Common myeloid progenitor, CD34-positive (primary cell): ENCODE measurements at regions not wholly inside any gene's neighbourhood (a gene's known extent, or its start where the extent isn't known, plus 50 kb on each side); places are given as distances from the start of the nearest gene placed in this dataset.
"Not testable (repeated sequence)": the region's sequence is repeated elsewhere in the genome, so short reads cannot be mapped to it uniquely, and the experiment has no call there.

ENCODE experiments used
- CTCF ChIA-PET: fragments of 350-600 bp; sonication (Branson Sonifier 250); formaldehyde crosslinking; loops from one replicate; lab custom pipeline; 2021; ENCODE audit warnings: antibody characterized with exemption; lab: Charles Lee
- POLR2A ChIA-PET: fragments of 350-600 bp; sonication (Branson Sonifier 250); formaldehyde crosslinking; loops from one replicate; lab custom pipeline; 2021; ENCODE audit warnings: antibody characterized with exemption; lab: Charles Lee
- DNase-seq, 3 donors: peaks; one replicate each; pipeline versions ENCODE4 v3.0.0 to v3.0.0-alpha.2; 2013
- H3K27ac ChIP-seq, 2 experiments: 1 replicate in 1 of 2; 2 replicates in 1 of 2; pipeline ENCODE4 v1.7.0; 2013; ENCODE audit warnings: inconsistent platforms in 2 of 2, low read length in 2 of 2, mild to moderate bottlenecking in 2 of 2, low read depth in 1 of 2, moderate library complexity in 1 of 2; ENCODE audit not compliant: severe bottlenecking in 2 of 2, insufficient read depth in 1 of 2, poor library complexity in 1 of 2
- H3K27me3 ChIP-seq, 5 experiments: replicated peaks in 2 of 5; 1 replicate in 3 of 5; 2 replicates in 2 of 5; pipeline versions ENCODE4 v1.6.1 to v1.7.0; 2013; ENCODE audit warnings: low read length in 4 of 5, mild to moderate bottlenecking in 2 of 5, moderate library complexity in 2 of 5, inconsistent platforms in 1 of 5; ENCODE audit not compliant: insufficient read depth in 5 of 5, control insufficient read depth in 4 of 5
- H3K36me3 ChIP-seq, 4 experiments: 1 replicate in 2 of 4; 2 replicates in 2 of 4; pipeline versions ENCODE4 v1.6.1 to v1.7.0; 2013; ENCODE audit warnings: low read length in 3 of 4, control low read depth in 1 of 4, mild to moderate bottlenecking in 1 of 4; ENCODE audit not compliant: control insufficient read depth in 4 of 4, insufficient read depth in 4 of 4
- H3K4me1 ChIP-seq, 4 experiments: 1 replicate in 3 of 4; 2 replicates in 1 of 4; pipeline versions ENCODE4 v1.6.1 to v1.7.1; 2013; ENCODE audit warnings: low read length in 3 of 4, mild to moderate bottlenecking in 3 of 4, control low read depth in 1 of 4, inconsistent platforms in 1 of 4, moderate library complexity in 1 of 4; ENCODE audit not compliant: control insufficient read depth in 4 of 4, insufficient read depth in 4 of 4; ENCODE audit errors: control extremely low read depth in 1 of 4
- H3K4me3 ChIP-seq, 7 experiments: 1 replicate in 4 of 7; 2 replicates in 3 of 7; pipeline versions ENCODE4 v1.5.1 to v1.7.0; 2013; ENCODE audit warnings: mild to moderate bottlenecking in 7 of 7, low read length in 6 of 7, moderate library complexity in 6 of 7, inconsistent platforms in 2 of 7, low read depth in 2 of 7, control low read depth in 1 of 7; ENCODE audit not compliant: insufficient read depth in 4 of 7, control insufficient read depth in 1 of 7; ENCODE audit errors: extremely low read depth in 1 of 7
- H3K9me3 ChIP-seq, 5 experiments: 1 replicate in 4 of 5; 2 replicates in 1 of 5; pipeline versions ENCODE4 v1.6.1 to v1.7.1; 2013; ENCODE audit warnings: low read length in 4 of 5, mild to moderate bottlenecking in 2 of 5, inconsistent platforms in 1 of 5, low read depth in 1 of 5, moderate library complexity in 1 of 5; ENCODE audit not compliant: control insufficient read depth in 4 of 5, insufficient read depth in 2 of 5; ENCODE audit errors: control extremely low read depth in 1 of 5
- WGBS: methylation state at CpG from one replicate; pipeline ENCODE4 v1.1.5; 2013; ENCODE audit not compliant: insufficient coverage; 5-methylcytosine and 5-hydroxymethylcytosine counted together

DNA sequence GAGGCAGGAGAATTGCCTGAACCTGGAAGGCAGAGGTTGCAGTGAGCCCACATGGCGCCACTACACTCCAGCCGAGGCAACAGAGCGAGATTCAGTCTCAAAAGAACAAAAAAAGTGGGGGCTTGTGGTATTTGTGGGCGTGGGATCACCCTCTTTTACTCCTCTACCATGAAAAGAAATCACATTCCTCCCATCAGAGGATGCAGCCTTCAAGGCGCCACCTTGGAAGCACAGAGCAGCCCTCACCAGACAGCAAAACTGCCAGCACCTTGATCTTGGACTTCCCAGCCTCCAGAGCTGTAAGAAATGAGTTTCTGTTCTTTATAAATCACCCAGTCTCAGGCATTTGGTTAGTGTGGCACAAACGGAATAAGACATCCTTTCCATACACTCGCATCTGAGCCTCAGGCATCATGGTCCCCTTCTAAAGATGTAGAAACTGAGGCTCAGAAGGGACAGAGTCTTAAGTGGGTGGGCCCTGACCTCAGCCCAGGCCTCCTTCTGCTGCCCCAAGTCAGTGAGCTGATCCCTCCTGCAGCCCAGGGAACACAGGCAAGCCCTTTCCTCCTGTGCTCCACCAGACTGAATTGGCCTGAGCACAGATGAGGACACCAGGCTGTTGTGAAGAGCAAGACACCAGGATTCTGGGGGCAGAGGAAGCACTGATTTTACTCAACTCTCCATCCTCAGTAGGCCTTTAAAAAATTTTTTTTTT is 201.7 kb upstream of the LINGO1 start:
- Histone ChIP-seq H3K4me1 (peaks cover 0 to 14% (median 2%) of the 10 kb centered on the region in 4 experiments), H3K27me3 (peaks cover 0 to 4% (median 0%) of the 10 kb centered on the region in 5 experiments), H3K4me3 (no peak overlapping the region), H3K9me3 (peaks cover 0 to 3% (median 0%) of the 10 kb centered on the region in 5 experiments), H3K36me3 (no peaks in the 10 kb centered on the region), H3K27ac (no peak overlapping the region)
- no peak for DNase-seq
- ChIA-PET POLR2A (no interaction called here), CTCF (interaction anchor here (1.6 kb wide), 1 partner anchor 13 kb away, joined by 3 read pairs; no protein-coding TSS in a partner anchor)
- 97% methylated on average over 5 of the region's 7 CpGs for WGBS

DNA sequence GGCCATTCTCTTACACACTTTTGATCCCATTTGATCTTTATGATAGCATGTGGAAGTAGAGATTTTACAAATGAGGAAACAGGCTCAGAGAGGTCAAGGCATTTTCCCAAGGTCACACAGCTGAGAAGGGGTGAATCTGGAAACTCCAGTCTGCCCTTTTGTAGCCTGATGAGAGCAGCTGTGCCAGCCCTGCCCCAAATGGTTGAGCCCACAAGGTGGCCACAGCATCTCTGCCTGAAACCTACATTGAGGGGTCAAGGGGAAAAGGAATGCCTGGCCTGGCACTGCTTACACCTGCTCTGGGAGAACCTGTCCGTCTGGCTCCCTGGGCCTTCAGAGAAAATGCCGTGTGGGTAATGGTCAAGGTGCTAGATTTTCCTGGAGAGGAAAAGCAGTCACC is 200.2 kb upstream of the LINGO1 start:
- Histone ChIP-seq H3K36me3 (no peaks in the 10 kb centered on the region), H3K4me1 (peaks cover 0 to 10% (median 1%) of the 10 kb centered on the region in 4 experiments), H3K4me3 (no peak overlapping the region), H3K27ac (no peak overlapping the region), H3K9me3 (peaks cover 0 to 3% (median 0%) of the 10 kb centered on the region in 5 experiments), H3K27me3 (peaks cover 0 to 4% (median 0%) of the 10 kb centered on the region in 5 experiments)
- no peak for DNase-seq
- ChIA-PET POLR2A (no interaction called here), CTCF (interaction anchor here (2.5 kb wide), 1 partner anchor 11 kb away, joined by 21 read pairs; no protein-coding TSS in a partner anchor)
- whole genome bisulfite sequencing = 100% methylated on average over 1 of the region's 2 CpGs

DNA sequence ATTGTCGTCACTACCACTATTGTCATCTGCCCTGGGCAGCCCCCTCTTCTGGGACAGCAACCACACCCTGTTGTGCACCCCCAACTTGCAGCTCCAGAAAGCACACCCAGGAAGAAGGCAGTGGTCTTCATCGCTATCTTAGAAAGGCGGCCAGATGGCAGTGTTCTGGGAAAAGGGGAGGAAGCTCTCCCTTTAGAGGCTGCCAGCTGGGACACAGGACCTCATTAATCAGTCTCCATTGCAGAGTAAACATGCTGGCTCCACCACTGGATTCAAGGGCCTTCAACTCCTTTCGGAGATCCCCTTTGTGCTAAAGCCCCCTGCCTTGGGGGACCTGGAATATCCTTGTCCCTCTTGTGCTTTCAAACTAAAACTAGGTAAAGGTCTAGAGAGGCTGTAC is 199.3 kb upstream of the LINGO1 start:
- Histone ChIP-seq H3K27ac (no peak overlapping the region), H3K4me1 (peaks cover 0 to 10% (median 1%) of the 10 kb centered on the region in 4 experiments), H3K36me3 (no peaks in the 10 kb centered on the region), H3K4me3 (no peak overlapping the region), H3K27me3 (peaks cover 0 to 6% (median 0%) of the 10 kb centered on the region in 5 experiments), H3K9me3 (peaks cover 0 to 3% (median 0%) of the 10 kb centered on the region in 5 experiments)
- 88% methylated on average over 3 of the region's 4 CpGs for WGBS
- CTCF ChIA-PET = interaction anchor here (0.5 to 2.5 kb wide), 3 partner anchors 10 to 869 kb away, joined by 3 to 21 read pairs (median 3); no protein-coding TSS in a partner anchor
- POLR2A ChIA-PET = no interaction called here
- no peak for DNase-seq

DNA sequence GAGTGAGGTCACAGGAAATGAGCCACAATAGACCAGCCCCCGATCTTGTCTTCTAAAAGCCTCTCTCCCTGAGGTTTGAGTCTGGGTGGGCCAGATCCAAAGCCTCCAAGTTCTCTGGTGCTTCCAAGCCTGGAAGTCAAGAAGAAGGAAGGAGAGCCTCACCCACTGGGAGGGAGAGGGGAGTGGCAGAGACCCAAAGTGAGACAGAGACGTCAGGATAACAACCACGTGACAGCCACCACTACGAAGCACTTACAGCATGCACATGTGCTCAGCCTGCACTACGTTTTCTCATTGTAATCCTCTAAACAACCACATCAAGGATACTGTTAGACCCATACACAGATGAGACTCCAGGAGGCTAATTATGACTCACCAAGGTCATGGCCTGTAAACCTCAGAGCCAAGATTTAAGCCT is 197.3 kb upstream of the LINGO1 start:
- H3K9me3 ChIP-seq = peaks cover 0 to 3% (median 0%) of the 10 kb centered on the region in 5 experiments
- no peak overlapping the region for H3K27ac ChIP-seq
- ChIA-PET CTCF (no interaction called here), POLR2A (no interaction called here)
- DNase-seq = no peak
- peaks cover 0 to 10% (median 0%) of the 10 kb centered on the region in 5 experiments for H3K27me3 ChIP-seq
- H3K4me1 ChIP-seq = peaks cover 0 to 10% (median 1%) of the 10 kb centered on the region in 4 experiments
- WGBS = 91% methylated on average over 4 of the region's 5 CpGs
- no peak overlapping the region for H3K4me3 ChIP-seq
- no peaks in the 10 kb centered on the region for H3K36me3 ChIP-seq

DNA sequence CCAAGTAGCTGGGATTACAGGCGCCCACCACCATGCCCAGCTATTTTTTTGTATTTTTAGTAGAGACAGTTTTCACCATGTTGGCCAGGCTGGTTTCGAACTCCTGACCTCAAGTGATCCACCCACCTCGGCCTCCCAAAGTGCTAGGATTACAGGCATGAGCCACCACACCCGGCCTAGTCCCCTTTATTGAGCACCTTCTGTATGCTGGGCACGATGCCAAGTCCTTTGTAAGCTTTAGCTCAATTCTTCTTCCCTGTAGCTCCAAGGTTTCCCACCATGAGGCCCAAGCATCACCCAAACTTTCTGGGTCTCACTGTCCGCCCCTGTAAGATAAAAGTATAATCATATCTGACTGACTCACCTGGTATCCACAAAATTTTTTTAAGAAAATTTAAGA is 196.6 kb upstream of the LINGO1 start:
- H3K9me3 ChIP-seq, CTCF ChIA-PET, H3K36me3 ChIP-seq, DNase-seq, POLR2A ChIA-PET, H3K4me3 ChIP-seq, H3K27me3 ChIP-seq, H3K27ac ChIP-seq: not testable (repeated sequence)
- WGBS = 100% methylated on average over 4 of the region's 6 CpGs
- H3K4me1 ChIP-seq = peaks cover 0 to 10% (median 1%) of the 10 kb centered on the region in 4 experiments

DNA sequence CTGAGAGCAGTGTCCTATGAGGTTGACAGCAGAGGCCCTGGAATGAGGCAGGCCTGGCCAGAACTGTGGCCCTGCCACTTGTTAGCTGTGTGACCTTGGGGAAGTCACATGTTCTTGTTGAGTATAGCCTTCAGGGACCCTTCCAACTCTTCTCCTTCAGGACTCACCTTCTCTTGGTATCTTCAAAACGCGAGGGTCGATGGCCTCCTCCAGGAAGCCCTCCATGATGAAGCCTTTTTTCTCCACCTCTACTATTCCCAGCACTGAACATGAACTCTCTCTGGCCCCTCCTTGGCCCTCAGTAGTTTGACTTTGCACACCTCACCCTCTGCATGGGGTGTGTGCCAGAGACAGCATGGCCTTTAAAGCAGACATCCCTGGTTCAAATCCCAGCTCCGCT is 195.1 kb upstream of the LINGO1 start:
- Histone ChIP-seq H3K4me1 (peaks cover 0 to 3% (median 0%) of the 10 kb centered on the region in 4 experiments), H3K9me3 (no peaks in the 10 kb centered on the region), H3K27me3 (peaks cover 0 to 8% (median 1%) of the 10 kb centered on the region in 5 experiments), H3K36me3 (no peaks in the 10 kb centered on the region), H3K4me3 (no peak overlapping the region), H3K27ac (no peak overlapping the region)
- ChIA-PET CTCF (no interaction called here), POLR2A (no interaction called here)
- DNase-seq = no peak
- 98% methylated on average over 3 of the region's 4 CpGs for WGBS
